Activated CD8-positive, alpha-beta memory T cell treated with anti-CD3 and anti-CD28 coated beads for 4 hours (primary cell): ENCODE measurements at regions not wholly inside any gene's neighbourhood (a gene's known extent, or its start where the extent isn't known, plus 50 kb on each side); places are given as distances from the start of the nearest gene placed in this dataset.
"Not testable (repeated sequence)": the region's sequence is repeated elsewhere in the genome, so short reads cannot be mapped to it uniquely, and the experiment has no call there.

Experiments
- DNase-seq, 2 donors: peaks; one replicate each; pipeline ENCODE4 v3.0.0-alpha.2; 2020; ENCODE audit warnings: low read depth in 2 of 2

- DNase-seq = no peak
Observed at GRCh38 chr14:56351861-56352260, 227.7 kb upstream of the TMEM260 start.

- no peak for DNase-seq
Observed at GRCh38 chr14:56352999-56353398, 226.6 kb upstream of the TMEM260 start.

- DNase-seq = no peak
Observed at GRCh38 chr14:56357428-56357827, 222.2 kb upstream of the TMEM260 start.

GRCh38 chr14:56358275-56358674 is 221.3 kb upstream of the TMEM260 start:
- no peak for DNase-seq

- no peak for DNase-seq
Observed at GRCh38 chr14:56358851-56359614, 220.6 kb upstream of the TMEM260 start.

GRCh38 chr14:56365663-56366062 is 213.9 kb upstream of the TMEM260 start:
- DNase-seq = not testable (repeated sequence)

GRCh38 chr14:56367416-56367815 is 212.2 kb upstream of the TMEM260 start:
- no peak for DNase-seq

GRCh38 chr14:56371737-56372136 is 207.9 kb upstream of the TMEM260 start:
- no peak for DNase-seq

- no peak for DNase-seq
Observed at GRCh38 chr14:56374421-56374820, 205.2 kb upstream of the TMEM260 start.

- DNase-seq = no peak
Observed at GRCh38 chr14:56378046-56378445, 201.6 kb upstream of the TMEM260 start.

GRCh38 chr14:56378475-56378877 is 201.1 kb upstream of the TMEM260 start:
- no peak for DNase-seq

GRCh38 chr14:56379956-56380355 is 199.6 kb upstream of the TMEM260 start:
- DNase-seq = no peak

- DNase-seq = no peak
Observed at GRCh38 chr14:56386024-56386423, 193.6 kb upstream of the TMEM260 start.

- no peak for DNase-seq
Observed at GRCh38 chr14:56390859-56391258, 188.7 kb upstream of the TMEM260 start.

GRCh38 chr14:56394826-56395530 is 184.6 kb upstream of the TMEM260 start:
- no peak for DNase-seq

- no peak for DNase-seq
Observed at GRCh38 chr14:56400109-56400825, 179.3 kb upstream of the TMEM260 start.

GRCh38 chr14:56412468-56413434 is 166.8 kb upstream of the TMEM260 start:
- DNase-seq = no peak

- DNase-seq = no peak
Observed at GRCh38 chr14:56413721-56414120, 165.9 kb upstream of the TMEM260 start.

GRCh38 chr14:56414236-56414635 is 165.4 kb upstream of the TMEM260 start:
- no peak for DNase-seq

- DNase-seq = no peak
Observed at GRCh38 chr14:56416213-56416612, 163.4 kb upstream of the TMEM260 start.

- no peak for DNase-seq
Observed at GRCh38 chr14:56417173-56417572, 162.4 kb upstream of the TMEM260 start.
